SK-N-SH (cell line): ENCODE measurements at regions not wholly inside any gene's neighbourhood (a gene's known extent, or its start where the extent isn't known, plus 50 kb on each side); places are given as distances from the start of the nearest gene placed in this dataset.

Source experiments
- CTCF ChIA-PET: fragments of 300-600, 350-600 bp; formaldehyde crosslinking; extraction: SDS; loops from one replicate; lab custom pipeline; 2021; lab: Yijun Ruan, JAX
- POLR2A ChIA-PET: fragments of 350-600 bp; sonication (Branson Sonifier 250); formaldehyde crosslinking; extraction: SDS; loops from one replicate; lab custom pipeline; 2020; ENCODE audit warnings: antibody characterized with exemption, inconsistent platforms; lab: Yijun Ruan, JAX
- DNase-seq: peaks from one replicate; pipeline ENCODE4 v3.0.0; 2012
- H2AFZ ChIP-seq: fragments of 200-600 bp; sonication (generic); 2 replicates; pipeline ENCODE4 v1.8.1; 2016; ENCODE audit warnings: antibody characterized with exemption, mild to moderate bottlenecking, low read depth
- H3F3A ChIP-seq: fragments of 200-600 bp; sonication (generic); replicated peaks from 2 replicates; pipeline ENCODE3; 2016; ENCODE audit warnings: antibody characterized with exemption, mild to moderate bottlenecking; ENCODE audit not compliant: insufficient read depth
- H3K27ac ChIP-seq, 2 experiments: fragments of 200-500 bp in 1 of 2; fragments of 200-600 bp in 1 of 2; sonication (Bioruptor generic) in 1 of 2; sonication (generic), shearing (Covaris generic) in 1 of 2; 2 replicates each; pipeline versions ENCODE4 v1.5.1 to v1.6.1; 2014 to 2016; ENCODE audit warnings: low read depth in 2 of 2, inconsistent platforms in 1 of 2, low read length in 1 of 2, mild to moderate bottlenecking in 1 of 2, mixed read lengths in 1 of 2
- H3K27me3 ChIP-seq: fragments of 200-600 bp; sonication (generic), shearing (Covaris generic); 2 replicates; pipeline ENCODE4 v1.6.1; 2016; ENCODE audit warnings: mixed run types; ENCODE audit not compliant: insufficient read depth
- H3K36me3 ChIP-seq, 2 experiments: fragments of 200-500 bp in 1 of 2; fragments of 200-600 bp in 1 of 2; sonication (Bioruptor generic) in 1 of 2; sonication (generic) in 1 of 2; replicated peaks in 1 of 2; 2 replicates each; pipeline versions ENCODE3 to v1.5.1; 2014 to 2016; ENCODE audit warnings: low read length in 1 of 2, mild to moderate bottlenecking in 1 of 2; ENCODE audit not compliant: insufficient read depth in 2 of 2, control insufficient read depth in 1 of 2
- H3K4me1 ChIP-seq, 2 experiments: fragments of 200-500 bp in 1 of 2; fragments of 200-600 bp in 1 of 2; sonication (Bioruptor generic) in 1 of 2; sonication (generic), shearing (Covaris generic) in 1 of 2; 2 replicates each; pipeline versions ENCODE4 v1.5.1 to v1.6.1; 2014 to 2016; ENCODE audit warnings: low read depth in 1 of 2, low read length in 1 of 2, mixed run types in 1 of 2; ENCODE audit not compliant: insufficient read depth in 2 of 2, control insufficient read depth in 1 of 2
- H3K4me2 ChIP-seq: fragments of 200-600 bp; sonication (generic), shearing (Covaris generic); 2 replicates; pipeline ENCODE4 v1.6.1; 2017; ENCODE audit warnings: mixed run types
- H3K4me3 ChIP-seq, 2 experiments: fragments of 200-500 bp in 1 of 2; fragments of 200-600 bp in 1 of 2; sonication (Bioruptor generic) in 1 of 2; sonication (generic), shearing (Covaris generic) in 1 of 2; 2 replicates each; pipeline versions ENCODE4 v1.5.1 to v1.8.1; 2014 to 2016; ENCODE audit warnings: low read depth in 2 of 2, inconsistent platforms in 1 of 2, low read length in 1 of 2, mild to moderate bottlenecking in 1 of 2, mixed read lengths in 1 of 2, moderate library complexity in 1 of 2
- H3K79me2 ChIP-seq: fragments of 200-600 bp; sonication (generic); 2 replicates; pipeline ENCODE4 v1.8.1; 2017; ENCODE audit warnings: mild to moderate bottlenecking; ENCODE audit not compliant: insufficient read depth
- H3K9ac ChIP-seq: fragments of 200-600 bp; sonication (generic); 2 replicates; pipeline ENCODE4 v1.6.1; 2017; ENCODE audit warnings: mixed run types
- H3K9me2 ChIP-seq: fragments of 200-600 bp; sonication (generic); 2 replicates; pipeline ENCODE4 v1.6.1; 2017; ENCODE audit warnings: mixed run types
- H3K9me3 ChIP-seq: fragments of 200-600 bp; sonication (generic); 2 replicates; pipeline ENCODE4 v1.6.1; 2017; ENCODE audit warnings: mixed run types, mild to moderate bottlenecking, moderate library complexity
- H4K20me1 ChIP-seq: fragments of 200-600 bp; sonication (generic); 2 replicates; pipeline ENCODE4 v1.6.1; 2017; ENCODE audit warnings: mild to moderate bottlenecking, mixed run types; ENCODE audit not compliant: insufficient read depth
- CTCF ChIP-seq: fragments of 200-600 bp; sonication (generic); IDR thresholded peaks from 2 replicates; pipeline ENCODE4 v1.6.1; 2017; ENCODE audit warnings: antibody characterized with exemption, mild to moderate bottlenecking, moderate library complexity
- EP300 ChIP-seq, 2 experiments: IDR thresholded peaks; 2 replicates each; pipeline versions ENCODE4 v1.4.0 to v1.6.1; 2012; ENCODE audit warnings: borderline replicate concordance in 1 of 2, low read depth in 1 of 2, low read length in 1 of 2
- EZH2phosphoT487 ChIP-seq: fragments of 200-600 bp; sonication (generic); IDR thresholded peaks from 2 replicates; pipeline ENCODE4 v1.6.1; 2017; ENCODE audit warnings: low read depth, mixed run types, mild to moderate bottlenecking, antibody characterized with exemption, moderate library complexity, borderline replicate concordance
- FOSL2 ChIP-seq: IDR thresholded peaks from 2 replicates; pipeline ENCODE4 v1.4.0; 2012; ENCODE audit warnings: low read depth, mild to moderate bottlenecking, moderate library complexity, borderline replicate concordance
- FOXJ3 ChIP-seq: sonication (generic); formaldehyde crosslinking; IDR thresholded peaks from 2 replicates; pipeline ENCODE4 v1.5.1; 2020; ENCODE audit warnings: mild to moderate bottlenecking, missing genetic modification reagents
- GATA2 ChIP-seq: sonication (generic); formaldehyde crosslinking; IDR thresholded peaks from 2 replicates; pipeline ENCODE4 v1.5.0; 2020; ENCODE audit warnings: mild to moderate bottlenecking, missing genetic modification reagents
- IRF3 ChIP-seq: fragments of 150-350 bp; IDR thresholded peaks from 2 replicates; pipeline ENCODE4 v1.6.1; 2016; ENCODE audit warnings: mild to moderate bottlenecking, low read depth, low read length
- MEF2A ChIP-seq: IDR thresholded peaks from 2 replicates; pipeline ENCODE4 v1.4.0; 2012; ENCODE audit warnings: low read depth, borderline replicate concordance
- POLR2AphosphoS5 ChIP-seq: IDR thresholded peaks from 2 replicates; pipeline ENCODE4 v1.6.1; 2012; ENCODE audit warnings: low read depth, low read length
- RAD21 ChIP-seq: IDR thresholded peaks from 2 replicates; pipeline ENCODE4 v1.6.1; 2012; ENCODE audit warnings: mild to moderate bottlenecking, low read length
- RFX5 ChIP-seq: IDR thresholded peaks from 2 replicates; pipeline ENCODE4 v1.6.1; 2012; ENCODE audit warnings: mild to moderate bottlenecking, improper control_type of control experiment, low read length
- RXRA ChIP-seq: IDR thresholded peaks from 2 replicates; pipeline ENCODE4 v1.4.0; 2012; ENCODE audit warnings: low read depth, mild to moderate bottlenecking, borderline replicate concordance
- SIN3A ChIP-seq: IDR thresholded peaks from 2 replicates; pipeline ENCODE4 v1.6.1; 2012; ENCODE audit warnings: low read depth, mild to moderate bottlenecking, low read length, moderate library complexity, borderline replicate concordance
- TAF1 ChIP-seq: IDR thresholded peaks from 2 replicates; pipeline ENCODE4 v1.6.1; 2012; ENCODE audit warnings: low read depth, mild to moderate bottlenecking, low read length, moderate library complexity, borderline replicate concordance
- USF1 ChIP-seq: IDR thresholded peaks from 2 replicates; pipeline ENCODE4 v1.4.0; 2012; ENCODE audit warnings: low read depth, borderline replicate concordance
- ZBTB33 ChIP-seq: IDR thresholded peaks from 2 replicates; pipeline ENCODE4 v1.4.0; 2012; ENCODE audit warnings: low read depth, borderline replicate concordance
- WGBS: methylation state at CpG from one replicate; pipeline ENCODE4 v1.1.6; 2017; ENCODE audit warnings: low lambda C conversion rate; 5-methylcytosine and 5-hydroxymethylcytosine counted together

GRCh38 chr10:61061923-61062504 lies 118.0 kb upstream of the RHOBTB1 start (continued):
- TF ChIP-seq ZBTB33 (no peak), CTCF (no peak)
- TF ChIP-seq, all 33 proteins: peak for 0

GRCh38 chr10:61059636-61060035 lies 115.7 kb upstream of the RHOBTB1 start:
- TF ChIP-seq EZH2phosphoT487 = no peak
- TF ChIP-seq MEF2A = no peak
- no peak for TF ChIP-seq ZBTB33
- no peak for TF ChIP-seq USF1
- TF ChIP-seq FOXJ3 (CRISPR knock-in tag) = no peak
- no peak for TF ChIP-seq SIN3A
- TF ChIP-seq FOSL2 = no peak
- no peak for TF ChIP-seq RAD21
- TF ChIP-seq RXRA = no peak
- TF ChIP-seq POLR2AphosphoS5 = no peak
- TF ChIP-seq TAF1 = no peak
- no peak for TF ChIP-seq EP300 (IDR thresholded peaks at IDR 0.05; ENCODE audit: borderline replicate concordance in 1 of 2, low read depth in 1 of 2, low read length in 1 of 2)
- TF ChIP-seq RFX5 = no peak
- no peak for TF ChIP-seq IRF3
- TF ChIP-seq GATA2 = no peak
- TF ChIP-seq, all 33 proteins: peak for 0
- Histone ChIP-seq H3K9me2 (no peaks in the 10 kb centered on the region), H3K27me3 (no peaks in the 10 kb centered on the region), H4K20me1 (no peaks in the 10 kb centered on the region), H3F3A (no peaks in the 10 kb centered on the region), H3K4me2 (no peak overlapping the region), H3K36me3 (no peaks in the 10 kb centered on the region), H3K79me2 (no peaks in the 10 kb centered on the region), H3K9ac (no peak overlapping the region), H3K4me3 (no peak overlapping the region), H3K9me3 (no peaks in the 10 kb centered on the region), H3K4me1 (no peaks in the 10 kb centered on the region), H3K27ac (no peak overlapping the region), H2AFZ (no peak overlapping the region)
- WGBS = 70% methylated on average over 5 of the region's 5 CpGs
- ChIA-PET POLR2A (no interaction called here), CTCF (no interaction called here)
- no peak for DNase-seq
